HepG2 (cell line): ENCODE measurements at regions not wholly inside any gene's neighbourhood (a gene's known extent, or its start where the extent isn't known, plus 50 kb on each side); places are given as distances from the start of the nearest gene placed in this dataset.

ENCODE experiments used
- ATAC-seq: fragments of 200-7000 bp; cut with Tn5 transposase; 3 replicates; pipeline ENCODE4 v1.9.1; 2020; ENCODE audit warnings: mild to moderate bottlenecking, moderate library complexity
- BruUV-seq: library from RNA; stranded (reverse); fragments of 400-500 nt; replicated peaks from 2 replicates; lab custom pipeline; 2021; lab: Mats Ljungman, UMichigan
- CTCF ChIA-PET: fragments of 300-600 bp; formaldehyde crosslinking; extraction: SDS; loops from one replicate; lab custom pipeline; 2021; ENCODE audit warnings: low total read pairs, inconsistent platforms, low intra/inter-chr PET ratio; lab: Yijun Ruan, JAX
- POLR2A ChIA-PET: fragments of 350-600 bp; sonication (Branson Sonifier 250); formaldehyde crosslinking; loops from one replicate; lab custom pipeline; 2020; ENCODE audit warnings: antibody characterized with exemption, inconsistent platforms; lab: Yijun Ruan, JAX
- DNase-seq: peaks from one replicate; pipeline ENCODE4 v3.0.0-alpha.2; 2015; ENCODE audit warnings: low spot score
- FAIRE-seq: peaks from 3 replicates; lab custom pipeline; 2011; peaks lifted over from hg19 to GRCh38; lab: Jason Lieb, UNC
- H2AFZ ChIP-seq: one replicate; pipeline ENCODE4 v1.6.1; 2011; ENCODE audit warnings: low read length, inconsistent platforms
- H3K27ac ChIP-seq: fragments of 300-600 bp; 3 replicates; pipeline ENCODE4 v1.8.0; 2011; ENCODE audit warnings: mixed run types, mild to moderate bottlenecking, mixed read lengths, low read length, inconsistent platforms; ENCODE audit not compliant: insufficient read depth; ENCODE audit errors: extremely low read length
- H3K27me3 ChIP-seq, 2 experiments: fragments of 200-600 bp in 1 of 2; 2 replicates in 1 of 2; 3 replicates in 1 of 2; pipeline versions ENCODE4 v1.6.0 to v1.8.0; 2011; ENCODE audit warnings: low read length in 2 of 2, mild to moderate bottlenecking in 2 of 2, moderate library complexity in 2 of 2, inconsistent platforms in 1 of 2; ENCODE audit not compliant: insufficient read depth in 2 of 2, control insufficient read depth in 1 of 2
- H3K36me3 ChIP-seq, 2 experiments: fragments of 200-600 bp in 1 of 2; replicated peaks in 1 of 2; 2 replicates in 1 of 2; 3 replicates in 1 of 2; pipeline versions ENCODE4 v1.5.1 to v1.8.0; 2011; ENCODE audit warnings: low read length in 2 of 2, inconsistent platforms in 1 of 2; ENCODE audit not compliant: insufficient read depth in 2 of 2, control insufficient read depth in 1 of 2
- H3K4me1 ChIP-seq: 2 replicates; pipeline ENCODE4 v1.5.1; 2012; ENCODE audit warnings: low read length, inconsistent platforms; ENCODE audit not compliant: insufficient read depth
- H3K4me2 ChIP-seq: 2 replicates; pipeline ENCODE4 v1.6.0; 2011; ENCODE audit warnings: low read depth, low read length, inconsistent platforms
- H3K4me3 ChIP-seq, 3 experiments: fragments of 200-600 bp in 1 of 3; sonication (generic), shearing (Covaris generic) in 1 of 3; replicated peaks in 1 of 3; 2 replicates each; pipeline ENCODE4 v1.5.1; 2011 to 2016; ENCODE audit warnings: low read length in 3 of 3, inconsistent platforms in 2 of 3, low read depth in 2 of 3, mild to moderate bottlenecking in 2 of 3, control low read depth in 1 of 3, mixed read lengths in 1 of 3; ENCODE audit not compliant: insufficient read depth in 1 of 3
- H3K79me2 ChIP-seq: one replicate; pipeline ENCODE4 v1.6.1; 2011; ENCODE audit warnings: low read length, inconsistent platforms; ENCODE audit not compliant: insufficient read depth
- H3K9ac ChIP-seq: 2 replicates; pipeline ENCODE4 v1.6.0; 2011; ENCODE audit warnings: mild to moderate bottlenecking, low read depth, low read length, inconsistent platforms; ENCODE audit not compliant: insufficient read depth
- H3K9me3 ChIP-seq: 2 replicates; pipeline ENCODE4 v1.5.1; 2012; ENCODE audit warnings: mild to moderate bottlenecking, low read length
- H4K20me1 ChIP-seq: 2 replicates; pipeline ENCODE4 v1.6.0; 2011; ENCODE audit warnings: inconsistent platforms, mild to moderate bottlenecking, low read length, moderate library complexity; ENCODE audit not compliant: insufficient read depth
- ETS1 ChIP-seq: sonication (generic); formaldehyde crosslinking; IDR thresholded peaks from 2 replicates; pipeline ENCODE4 v1.4.0; 2020; ENCODE audit warnings: missing genetic modification reagents
- FIP1L1 ChIP-seq: fragments of 200-400 bp; formaldehyde crosslinking; IDR thresholded peaks from 2 replicates; pipeline ENCODE4 v1.6.1; 2018; ENCODE audit warnings: low read depth, mild to moderate bottlenecking, low read length, moderate library complexity, borderline replicate concordance; ENCODE audit not compliant: insufficient read depth
- LCORL ChIP-seq, 2 experiments: fragments of 450-650 bp in 1 of 2; sonication (generic) in 1 of 2; formaldehyde crosslinking in 1 of 2; IDR thresholded peaks; 2 replicates each; pipeline versions ENCODE4 v1.5.0 to v1.6.1; 2017 to 2020; ENCODE audit warnings: antibody characterized with exemption in 1 of 2, missing genetic modification reagents in 1 of 2
- LRRFIP1 ChIP-seq: sonication (generic); formaldehyde crosslinking; conservative IDR thresholded peaks from 2 replicates; pipeline ENCODE4 v1.4.0; 2020; ENCODE audit warnings: missing genetic modification reagents
- MAFK ChIP-seq, 2 experiments: IDR thresholded peaks in 1 of 2; conservative IDR thresholded peaks in 1 of 2; 2 replicates each; pipeline ENCODE4 v1.6.1; 2011; ENCODE audit warnings: improper control_type of control experiment in 2 of 2, low read length in 2 of 2
- NFAT5 ChIP-seq: sonication (generic); formaldehyde crosslinking; IDR thresholded peaks from 2 replicates; pipeline ENCODE4 v1.4.0; 2020; ENCODE audit warnings: missing genetic modification reagents
- TBP ChIP-seq: sonication (generic); formaldehyde crosslinking; IDR thresholded peaks from 2 replicates; pipeline ENCODE4 v1.5.0; 2020; ENCODE audit warnings: missing genetic modification reagents
- TFDP1 ChIP-seq: IDR thresholded peaks from 2 replicates; pipeline ENCODE4 v1.6.1; 2016; ENCODE audit warnings: missing compliant biosample characterization, missing genetic modification reagents, borderline replicate concordance
- ZBTB42 ChIP-seq: sonication (generic); formaldehyde crosslinking; IDR thresholded peaks from 2 replicates; pipeline ENCODE4 v1.5.0; 2020; ENCODE audit warnings: mild to moderate bottlenecking, missing genetic modification reagents
- ZGPAT ChIP-seq: IDR thresholded peaks from 2 replicates; pipeline ENCODE4 v1.6.1; 2016; ENCODE audit warnings: mild to moderate bottlenecking
- ZNF788 ChIP-seq: sonication (generic); formaldehyde crosslinking; IDR thresholded peaks from 2 replicates; pipeline ENCODE4 v1.5.0; 2020; ENCODE audit warnings: mild to moderate bottlenecking, missing genetic modification reagents, borderline replicate concordance
- ZNF841 ChIP-seq: sonication (generic); formaldehyde crosslinking; IDR thresholded peaks from 2 replicates; pipeline ENCODE4 v1.8.1; 2023; ENCODE audit warnings: missing genetic modification reagents, borderline replicate concordance
- WGBS: methylation state at CpG from one replicate; pipeline ENCODE4 v1.1.6; 2017; ENCODE audit warnings: low lambda C conversion rate; 5-methylcytosine and 5-hydroxymethylcytosine counted together
- in situ Hi-C: cut with HindIII; loops from 2 replicates; pipeline ENCODE4 v1.10.0; 2017; ENCODE audit warnings: low pct_unique_long_range_greater_than_20kb; ENCODE audit not compliant: extremely low pct_ligation_motif_present
- intact Hi-C: fragments of 100-400 bp; cut with micrococcal nuclease; formaldehyde crosslinking; loops from one replicate; pipeline ENCODE4 v1.10.0; 2022; ENCODE audit not compliant: unreplicated experiment

GRCh38 chr7:39825401-39825980, 124.6 kb upstream of the CDK13 start:
- H3K9ac ChIP-seq, result no peak overlapping the region
- ChIA-PET CTCF (no interaction called here), POLR2A (no interaction called here)
- H2AFZ ChIP-seq, result no peak overlapping the region
- in situ Hi-C loops (no loop called here), intact Hi-C loops (no loop called here)
- H3K4me1 ChIP-seq, result no peaks in the 10 kb centered on the region
- H3K27me3 ChIP-seq, result peaks cover 0 to 17% of the 10 kb centered on the region in 2 experiments; a peak in 2 of 5 replicates
- no peak for FAIRE-seq
- ATAC-seq, result no peak
- TF ChIP-seq ZNF841 (CRISPR knock-in tag) (no peak), NFAT5 (no peak), TFDP1 (CRISPR knock-in tag) (no peak), TBP (CRISPR knock-in tag) (no peak), LCORL (IDR thresholded peaks at IDR 0.05) (no peak), LCORL (CRISPR knock-in tag; IDR thresholded peaks at IDR 0.05) (no peak), ZNF788 (CRISPR knock-in tag) (no peak), LRRFIP1 (CRISPR knock-in tag) (no peak), FIP1L1 (no peak), ZBTB42 (no peak), ZGPAT (CRISPR knock-in tag) (no peak), ETS1 (CRISPR knock-in tag) (no peak), MAFK (conservative IDR thresholded peaks at IDR 0.05 in 1 of 2, IDR thresholded peaks at IDR 0.05 in 1 of 2; ENCODE audit: low read length in 2 of 2) (no peak)
- H3K27ac ChIP-seq, result no peak overlapping the region
- no peak overlapping the region for H3K4me2 ChIP-seq
- H4K20me1 ChIP-seq, result no peaks in the 10 kb centered on the region
- no TSS peak for BruUV-seq
- H3K79me2 ChIP-seq, result no peaks in the 10 kb centered on the region
- H3K4me3 ChIP-seq, result no peak overlapping the region
- H3K36me3 ChIP-seq, result no peaks in the 10 kb centered on the region
- DNase-seq, result no peak
- no peaks in the 10 kb centered on the region for H3K9me3 ChIP-seq
- WGBS, result 5% methylated on average over 6 of the region's 6 CpGs
